Epidermal melanocyte (primary cell): ENCODE measurements at regions not wholly inside any gene's neighbourhood (a gene's known extent, or its start where the extent isn't known, plus 50 kb on each side); places are given as distances from the start of the nearest gene placed in this dataset.
"Not testable (repeated sequence)": the region's sequence is repeated elsewhere in the genome, so short reads cannot be mapped to it uniquely, and the experiment has no call there.

Experiments
- DNase-seq: peaks from one replicate; pipeline ENCODE4 v3.0.0; 2011; ENCODE audit warnings: low spot score; ENCODE audit not compliant: insufficient read length

GRCh38 chr18:42471885-42472284, 516.9 kb downstream of the PIK3C3 start:
- no peak for DNase-seq

- no peak for DNase-seq
Observed at GRCh38 chr18:42473611-42474010, 518.6 kb downstream of the PIK3C3 start.

- DNase-seq = no peak
Observed at GRCh38 chr18:42474577-42474976, 519.5 kb downstream of the PIK3C3 start.

- DNase-seq = no peak
Observed at GRCh38 chr18:42475157-42475556, 520.1 kb downstream of the PIK3C3 start.

GRCh38 chr18:42477267-42477666, 522.2 kb downstream of the PIK3C3 start:
- no peak for DNase-seq

- DNase-seq = no peak
Observed at GRCh38 chr18:42480441-42480840, 525.4 kb downstream of the PIK3C3 start.

GRCh38 chr18:42484648-42485047, 529.6 kb downstream of the PIK3C3 start:
- no peak for DNase-seq

GRCh38 chr18:42486271-42486670, 531.2 kb downstream of the PIK3C3 start:
- no peak for DNase-seq

GRCh38 chr18:42508683-42509296, 553.8 kb downstream of the PIK3C3 start:
- DNase-seq = no peak

GRCh38 chr18:42509750-42510415, 554.8 kb downstream of the PIK3C3 start:
- no peak for DNase-seq

GRCh38 chr18:42510540-42510939, 555.5 kb downstream of the PIK3C3 start:
- no peak for DNase-seq

GRCh38 chr18:42513441-42513840, 558.4 kb downstream of the PIK3C3 start:
- DNase-seq = no peak

- DNase-seq = no peak
Observed at GRCh38 chr18:42514512-42514911, 559.5 kb downstream of the PIK3C3 start.

- DNase-seq = no peak
Observed at GRCh38 chr18:42517896-42518295, 562.9 kb downstream of the PIK3C3 start.

- DNase-seq = not testable (repeated sequence)
Observed at GRCh38 chr18:42518331-42518730, 563.3 kb downstream of the PIK3C3 start.

GRCh38 chr18:42520138-42520537, 565.1 kb downstream of the PIK3C3 start:
- no peak for DNase-seq

GRCh38 chr18:42525905-42526304, 570.9 kb downstream of the PIK3C3 start:
- DNase-seq = no peak

GRCh38 chr18:42527766-42528165, 572.7 kb downstream of the PIK3C3 start:
- no peak for DNase-seq

- no peak for DNase-seq
Observed at GRCh38 chr18:42530276-42530675, 575.2 kb downstream of the PIK3C3 start.

- no peak for DNase-seq
Observed at GRCh38 chr18:42532119-42532518, 577.1 kb downstream of the PIK3C3 start.

- no peak for DNase-seq
Observed at GRCh38 chr18:42533009-42533575, 578.1 kb downstream of the PIK3C3 start.

- no peak for DNase-seq
Observed at GRCh38 chr18:42533616-42534015, 578.6 kb downstream of the PIK3C3 start.

GRCh38 chr18:42534313-42534712, 579.3 kb downstream of the PIK3C3 start:
- DNase-seq = no peak
